ENCODE measurements at regions not wholly inside any gene's neighbourhood (a gene's known extent, or its start where the extent isn't known, plus 50 kb on each side); places are given as distances from the start of the nearest gene placed in this dataset.
"Not testable (repeated sequence)": the region's sequence is repeated elsewhere in the genome, so short reads cannot be mapped to it uniquely, and the experiment has no call there.

DNA sequence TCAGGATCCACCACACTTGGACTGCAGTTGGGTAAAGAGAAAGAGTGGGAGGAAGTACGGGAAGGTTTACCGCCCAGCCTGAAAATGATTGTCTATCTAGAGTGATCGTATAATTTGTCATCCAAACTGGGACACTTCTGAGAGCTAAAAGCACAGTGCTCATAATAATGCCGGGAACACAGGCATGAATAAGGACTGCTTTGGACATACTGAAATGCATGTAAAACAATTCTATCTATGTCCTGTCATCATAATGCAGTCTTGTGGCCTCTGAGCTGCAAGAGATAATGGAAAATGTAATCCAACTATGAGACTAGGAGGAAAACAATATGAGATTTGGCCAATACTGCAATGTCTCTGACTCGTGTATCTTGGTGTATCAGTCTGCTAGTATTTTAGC lies 435.5 kb downstream of the SOX11 start:
- H3K27ac ChIP-seq, result no peak overlapping the region
- no peak for DNase-seq
- intact Hi-C loops (cut with DNase I), result no loop called here

DNA sequence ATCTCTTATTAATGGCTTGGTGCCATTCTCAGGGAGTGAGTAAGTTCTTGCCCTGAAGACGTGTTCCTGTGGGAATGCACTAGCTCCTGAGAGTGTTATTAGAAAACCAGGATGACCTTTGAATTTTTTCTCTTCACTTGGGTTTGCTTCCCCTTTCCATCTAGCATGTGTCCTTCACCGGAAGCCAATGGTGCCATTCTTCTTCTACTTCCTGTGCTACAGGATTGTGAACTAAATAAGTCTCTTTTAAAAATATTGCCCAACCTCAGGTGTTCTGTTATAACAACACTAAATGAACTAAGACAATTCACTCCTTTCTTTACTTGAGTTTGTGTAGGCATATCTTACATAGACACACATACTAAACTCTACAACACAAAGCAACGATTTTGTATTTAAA lies 447.0 kb downstream of the SOX11 start:
- no peak for TF ChIP-seq POLR2A (IDR thresholded peaks at IDR 0.05)
- TF ChIP-seq, protein P1, sequence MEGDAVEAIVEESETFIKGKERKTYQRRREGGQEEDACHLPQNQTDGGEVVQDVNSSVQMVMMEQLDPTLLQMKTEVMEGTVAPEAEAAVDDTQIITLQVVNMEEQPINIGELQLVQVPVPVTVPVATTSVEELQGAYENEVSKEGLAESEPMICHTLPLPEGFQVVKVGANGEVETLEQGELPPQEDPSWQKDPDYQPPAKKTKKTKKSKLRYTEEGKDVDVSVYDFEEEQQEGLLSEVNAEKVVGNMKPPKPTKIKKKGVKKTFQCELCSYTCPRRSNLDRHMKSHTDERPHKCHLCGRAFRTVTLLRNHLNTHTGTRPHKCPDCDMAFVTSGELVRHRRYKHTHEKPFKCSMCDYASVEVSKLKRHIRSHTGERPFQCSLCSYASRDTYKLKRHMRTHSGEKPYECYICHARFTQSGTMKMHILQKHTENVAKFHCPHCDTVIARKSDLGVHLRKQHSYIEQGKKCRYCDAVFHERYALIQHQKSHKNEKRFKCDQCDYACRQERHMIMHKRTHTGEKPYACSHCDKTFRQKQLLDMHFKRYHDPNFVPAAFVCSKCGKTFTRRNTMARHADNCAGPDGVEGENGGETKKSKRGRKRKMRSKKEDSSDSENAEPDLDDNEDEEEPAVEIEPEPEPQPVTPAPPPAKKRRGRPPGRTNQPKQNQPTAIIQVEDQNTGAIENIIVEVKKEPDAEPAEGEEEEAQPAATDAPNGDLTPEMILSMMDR (IDR thresholded peaks at IDR 0.05), result no peak
- H3K9me3 ChIP-seq, result no peaks in the 10 kb centered on the region
- intact Hi-C loops (cut with DNase I), result no loop called here
- DNase-seq (no peak), ATAC-seq (no peak)
- H3K27me3 ChIP-seq, result no peaks in the 10 kb centered on the region
- 54% methylated on average over 2 of the region's 3 CpGs for WGBS (ENCODE audit: insufficient coverage, low coverage, low lambda C conversion rate, missing lambda C conversion rate)
- no peak overlapping the region for H3K27ac ChIP-seq
- no peaks in the 10 kb centered on the region for H3K36me3 ChIP-seq
- H3K4me3 ChIP-seq, result no peak overlapping the region
- no peaks in the 10 kb centered on the region for H3K4me1 ChIP-seq

More for the DNA sequence above, 435.5 kb downstream of the SOX11 start:
- no peaks in the 10 kb centered on the region for H3K9me3 ChIP-seq
- H3K36me3 ChIP-seq, result no peaks in the 10 kb centered on the region
- no peaks in the 10 kb centered on the region for H3K4me1 ChIP-seq
- no peak overlapping the region for H3K4me3 ChIP-seq
- ATAC-seq, result no peak
- 76% methylated on average over 5 of the region's 5 CpGs for whole genome bisulfite sequencing (ENCODE audit: insufficient coverage, low coverage, low lambda C conversion rate, missing lambda C conversion rate)
- no peak for TF ChIP-seq POLR2A (IDR thresholded peaks at IDR 0.05)
- TF ChIP-seq, protein P1 (IDR thresholded peaks at IDR 0.05), result no peak
- no peaks in the 10 kb centered on the region for H3K27me3 ChIP-seq

- Histone ChIP-seq H3K36me3 (no peaks in the 10 kb centered on the region), H3K4me3 (no peak overlapping the region), H3K4me1 (no peaks in the 10 kb centered on the region), H3K9me3 (no peaks in the 10 kb centered on the region), H3K27me3 (no peaks in the 10 kb centered on the region), H3K27ac (no peak overlapping the region)
- ATAC-seq (no peak), DNase-seq (no peak)
- 50% methylated on average over 1 of the region's 1 CpG for WGBS (ENCODE audit: insufficient coverage, low coverage, low lambda C conversion rate, missing lambda C conversion rate)
- no peak for TF ChIP-seq POLR2A (IDR thresholded peaks at IDR 0.05)
- TF ChIP-seq, protein P1 (IDR thresholded peaks at IDR 0.05), result no peak
- intact Hi-C loops (cut with DNase I), result no loop called here
Measured at GRCh38 chr2:6139916-6140315, 447.7 kb downstream of the SOX11 start.

- DNase-seq, result no peak
- 89% methylated on average over 1 of the region's 1 CpG for WGBS (ENCODE audit: insufficient coverage, low coverage, low lambda C conversion rate, missing lambda C conversion rate)
- Histone ChIP-seq H3K27ac (no peak overlapping the region), H3K4me1 (no peaks in the 10 kb centered on the region), H3K9me3 (no peaks in the 10 kb centered on the region), H3K27me3 (no peaks in the 10 kb centered on the region), H3K4me3 (no peak overlapping the region), H3K36me3 (no peaks in the 10 kb centered on the region)
- ATAC-seq, result no peak
- intact Hi-C loops (cut with DNase I), result no loop called here
- no peak for TF ChIP-seq POLR2A (IDR thresholded peaks at IDR 0.05)
- TF ChIP-seq, protein P1 (IDR thresholded peaks at IDR 0.05), result no peak
Measured at GRCh38 chr2:6140509-6140908, 448.3 kb downstream of the SOX11 start.

- H3K36me3 ChIP-seq, result no peaks in the 10 kb centered on the region
- TF ChIP-seq, protein P1 (IDR thresholded peaks at IDR 0.05), result no peak
- no peak for TF ChIP-seq POLR2A (IDR thresholded peaks at IDR 0.05)
- WGBS (ENCODE audit: insufficient coverage, low coverage, low lambda C conversion rate, missing lambda C conversion rate), result 25% methylated on average over 1 of the region's 1 CpG
- H3K27ac ChIP-seq, result no peak overlapping the region
- intact Hi-C loops (cut with DNase I), result no loop called here
- H3K4me1 ChIP-seq, result no peaks in the 10 kb centered on the region
- ATAC-seq, result no peak
- H3K4me3 ChIP-seq, result no peak overlapping the region
- no peak for DNase-seq
- no peaks in the 10 kb centered on the region for H3K27me3 ChIP-seq
- no peaks in the 10 kb centered on the region for H3K9me3 ChIP-seq
Measured at GRCh38 chr2:6143812-6144211, 451.6 kb downstream of the SOX11 start.

DNA sequence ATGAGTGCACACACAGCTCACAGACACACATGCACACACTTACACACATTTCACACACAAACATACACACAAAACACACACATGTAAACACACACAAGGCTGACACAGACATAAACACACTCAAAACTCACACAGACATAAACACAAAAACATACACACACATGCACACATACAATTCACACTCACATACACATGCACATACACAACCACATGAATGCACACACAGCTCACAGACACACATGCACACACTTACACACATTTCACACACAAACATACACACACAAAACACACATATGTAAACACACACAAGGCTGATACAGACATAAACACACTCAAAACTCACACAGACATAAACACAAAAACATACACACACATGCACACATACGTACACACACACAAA lies 455.0 kb downstream of the SOX11 start:
- H3K27me3 ChIP-seq; intact Hi-C loops (cut with DNase I); H3K36me3 ChIP-seq; H3K4me3 ChIP-seq; ATAC-seq; DNase-seq; H3K4me1 ChIP-seq; H3K27ac ChIP-seq; H3K9me3 ChIP-seq: not testable (repeated sequence)
- 80% methylated on average over 1 of the region's 1 CpG for WGBS (ENCODE audit: insufficient coverage, low coverage, low lambda C conversion rate, missing lambda C conversion rate)

Measured in right lobe of liver (tissue), 6 donors.